HG02588 (cell line): ENCODE measurements at regions not wholly inside any gene's neighbourhood (a gene's known extent, or its start where the extent isn't known, plus 50 kb on each side); places are given as distances from the start of the nearest gene placed in this dataset.
A peak's percentile ranks its signal among the peaks of the same experiment; 100 is the strongest.

Experiments used
- ATAC-seq: cut with Tn5 transposase; IDR thresholded peaks from one replicate; pipeline ENCODE4 v1.9.1; 2021; ENCODE audit warnings: mild to moderate bottlenecking, moderate library complexity; ENCODE audit not compliant: unreplicated experiment

DNA sequence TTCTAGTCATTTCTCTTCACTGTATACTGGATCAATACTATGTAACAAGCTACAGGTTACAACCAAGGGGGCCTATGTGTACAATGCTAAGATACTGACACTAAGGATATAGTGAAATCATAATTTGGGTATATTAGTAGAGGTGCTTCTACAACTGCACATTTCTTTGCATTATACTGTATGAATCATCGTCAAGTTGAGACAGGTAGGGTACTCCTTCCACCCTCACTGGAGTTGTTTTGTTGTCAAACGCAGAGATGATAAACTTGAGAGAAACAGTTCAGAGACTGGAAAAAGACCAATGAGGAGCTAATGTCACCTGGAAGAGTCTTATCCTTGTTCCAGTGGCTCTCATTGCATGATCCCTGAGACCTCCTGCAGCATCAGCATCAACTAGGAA, 208.2 kb upstream of the PRPS1L1 start:
- ATAC-seq: no peak

- no peak for ATAC-seq
These were observed 211.6 kb upstream of the PRPS1L1 start for GRCh38 chr7:18239212-18239611.

GRCh38 chr7:18241543-18242231, 214.0 kb upstream of the PRPS1L1 start:
- peak; percentile 60 for ATAC-seq

- no peak for ATAC-seq
These were observed 216.1 kb upstream of the PRPS1L1 start for GRCh38 chr7:18243731-18244130.

DNA sequence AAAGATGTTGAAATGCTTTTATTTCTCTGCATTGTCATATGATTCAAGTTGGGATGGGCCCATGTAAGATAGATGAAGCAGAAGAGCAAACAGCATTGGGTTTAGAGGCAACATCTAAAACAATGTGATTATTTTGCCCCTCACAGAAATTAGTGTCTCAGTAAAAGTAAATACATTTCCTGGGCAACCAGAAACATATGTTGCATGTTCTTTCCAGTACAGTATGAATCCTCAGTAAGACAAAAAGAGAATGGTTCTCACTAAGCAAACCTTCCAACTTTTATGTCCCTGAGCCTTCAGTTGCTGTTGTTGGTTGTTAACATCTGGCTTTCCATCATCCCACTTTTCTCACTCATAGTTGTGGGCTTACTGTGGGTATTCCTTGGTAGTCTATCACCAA, 222.5 kb upstream of the PRPS1L1 start:
- no peak for ATAC-seq

GRCh38 chr7:18257711-18258110, 230.1 kb upstream of the PRPS1L1 start:
- ATAC-seq: no peak

- no peak for ATAC-seq
These were observed 233.5 kb upstream of the HDAC9 start for GRCh38 chr7:18262058-18262457.

DNA sequence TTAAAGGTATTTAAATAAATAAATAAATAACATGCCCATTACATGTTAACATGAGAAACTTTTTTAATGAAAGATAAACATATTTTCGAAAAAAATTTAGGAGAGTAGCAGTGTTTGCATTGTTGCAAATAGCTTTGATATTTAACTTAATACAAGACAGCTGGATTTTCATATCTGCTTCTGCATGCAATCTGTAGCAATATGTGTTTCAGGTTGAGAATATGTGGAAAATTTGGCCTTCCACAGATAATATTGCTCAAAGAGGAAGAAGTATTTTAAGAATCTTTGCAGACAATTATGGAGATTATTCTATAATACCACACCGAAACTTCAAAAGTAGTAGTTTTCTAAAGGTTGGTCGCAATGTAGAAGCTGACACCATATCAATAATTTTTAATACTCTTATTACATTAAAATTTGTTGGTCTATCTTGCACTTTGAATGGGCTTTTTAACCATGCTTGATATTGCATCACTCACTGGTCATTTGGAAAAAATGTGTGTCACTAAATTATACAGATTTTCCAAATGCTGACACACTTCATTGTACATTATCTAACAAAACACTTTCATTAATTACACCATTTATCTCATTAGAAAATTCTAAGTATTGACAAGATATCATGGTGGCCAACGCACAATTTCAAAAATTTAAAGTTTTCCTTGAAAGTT, 229.8 kb upstream of the HDAC9 start:
- no peak for ATAC-seq

- ATAC-seq: no peak
These were observed 227.0 kb upstream of the HDAC9 start for GRCh38 chr7:18268571-18268970.

DNA sequence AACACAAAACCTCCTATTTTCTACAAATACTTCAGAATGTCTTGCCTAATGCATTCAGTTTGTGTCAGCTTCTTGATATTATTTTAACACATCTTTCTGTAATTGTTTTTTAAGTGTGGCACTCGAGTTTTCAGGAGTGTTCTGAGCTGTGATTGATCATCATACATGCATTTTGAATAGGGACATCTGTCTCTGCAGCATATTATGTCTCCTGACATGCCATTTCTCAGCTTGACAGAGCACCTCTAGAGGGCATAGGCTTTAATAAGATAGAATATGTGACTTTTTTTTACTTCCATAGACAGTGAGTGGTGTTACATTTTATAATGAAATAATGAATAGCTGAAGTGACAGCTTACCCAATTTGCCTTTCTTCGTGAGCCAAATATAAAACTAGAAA, 219.2 kb upstream of the HDAC9 start:
- ATAC-seq: no peak

DNA sequence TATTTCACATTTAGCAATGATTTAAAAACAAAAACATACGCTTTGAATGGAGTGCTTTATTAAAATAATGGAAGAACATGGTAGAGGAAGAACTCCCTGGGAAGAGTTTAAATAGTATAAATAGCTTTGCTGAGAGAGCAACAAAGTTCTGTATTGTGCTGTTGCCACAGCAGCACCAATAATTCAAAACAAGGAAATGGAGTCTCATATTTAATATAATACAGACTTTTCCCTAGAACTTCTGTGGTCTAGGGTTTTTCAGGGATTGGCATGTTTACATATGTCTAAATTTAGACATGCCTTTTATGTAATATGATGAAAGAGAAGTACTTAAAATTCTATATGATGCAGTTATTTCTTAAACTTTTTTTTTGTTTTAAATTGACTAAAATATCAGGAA, 217.2 kb upstream of the HDAC9 start:
- no peak for ATAC-seq

DNA sequence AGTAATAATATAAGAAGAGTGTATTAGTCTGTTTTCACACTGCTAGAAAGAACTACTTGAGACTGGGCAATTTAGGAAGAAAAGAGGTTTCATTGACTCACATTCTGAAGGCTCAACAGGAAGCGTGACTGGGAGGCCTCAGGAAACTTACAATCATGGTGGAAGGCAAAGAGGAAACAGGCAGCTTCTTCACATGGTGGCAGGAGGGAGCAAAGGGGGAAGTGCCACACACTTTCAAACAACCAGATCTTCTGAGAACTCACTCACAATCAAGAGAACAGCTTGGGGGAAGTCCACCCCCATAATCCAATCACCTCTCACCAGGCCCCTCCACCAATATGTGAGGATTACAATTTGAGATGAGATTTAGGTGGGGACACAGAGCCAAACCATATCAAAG, 212.5 kb upstream of the HDAC9 start:
- no peak for ATAC-seq

- ATAC-seq: no peak
These were observed 208.1 kb upstream of the HDAC9 start for GRCh38 chr7:18287482-18287881.

GRCh38 chr7:18288322-18289037, 207.1 kb upstream of the HDAC9 start:
- ATAC-seq: no peak

GRCh38 chr7:18289788-18290187, 205.8 kb upstream of the HDAC9 start:
- no peak for ATAC-seq

DNA sequence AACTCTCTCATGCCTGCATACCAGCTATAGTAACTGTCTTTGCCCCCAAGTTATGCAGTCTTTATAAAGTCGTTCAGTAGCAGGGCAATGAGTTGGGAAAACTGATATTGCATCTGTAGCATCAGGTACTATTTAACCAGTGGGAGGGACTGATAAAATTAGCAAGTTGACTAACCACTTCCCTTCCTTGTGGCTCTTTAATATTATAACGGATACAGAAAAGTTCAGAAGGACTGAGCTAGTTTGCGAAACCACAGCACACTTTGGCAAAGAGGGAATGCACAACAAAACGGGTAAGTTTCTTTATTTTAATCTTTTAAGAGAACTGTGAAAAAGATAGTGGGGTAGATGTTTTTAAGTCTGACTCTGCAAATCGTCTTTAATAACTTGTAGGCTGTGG, 205.3 kb upstream of the HDAC9 start:
- no peak for ATAC-seq

- no peak for ATAC-seq
These were observed 204.7 kb upstream of the HDAC9 start for GRCh38 chr7:18290865-18291264.

DNA sequence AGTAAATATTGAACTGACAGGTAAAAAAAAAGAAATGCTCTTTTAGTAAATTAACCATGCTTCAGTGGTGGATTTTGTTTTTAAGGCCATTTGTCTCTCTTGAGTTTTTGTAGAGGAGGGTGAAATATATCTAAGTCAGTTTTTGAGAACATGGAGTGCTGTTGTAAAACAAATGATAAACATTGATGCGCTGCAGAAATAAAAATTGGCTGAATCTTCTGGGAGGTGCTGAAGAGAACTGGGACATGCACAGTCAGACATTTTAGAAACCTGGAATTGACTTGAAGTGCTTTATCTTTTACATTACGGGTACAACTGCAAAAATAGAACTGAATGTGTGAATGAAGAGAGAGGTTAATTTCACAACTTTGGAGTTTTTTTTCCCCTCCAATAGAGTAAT, 203.0 kb upstream of the HDAC9 start:
- no peak for ATAC-seq

GRCh38 chr7:18293759-18294158, 201.8 kb upstream of the HDAC9 start:
- ATAC-seq: no peak

DNA sequence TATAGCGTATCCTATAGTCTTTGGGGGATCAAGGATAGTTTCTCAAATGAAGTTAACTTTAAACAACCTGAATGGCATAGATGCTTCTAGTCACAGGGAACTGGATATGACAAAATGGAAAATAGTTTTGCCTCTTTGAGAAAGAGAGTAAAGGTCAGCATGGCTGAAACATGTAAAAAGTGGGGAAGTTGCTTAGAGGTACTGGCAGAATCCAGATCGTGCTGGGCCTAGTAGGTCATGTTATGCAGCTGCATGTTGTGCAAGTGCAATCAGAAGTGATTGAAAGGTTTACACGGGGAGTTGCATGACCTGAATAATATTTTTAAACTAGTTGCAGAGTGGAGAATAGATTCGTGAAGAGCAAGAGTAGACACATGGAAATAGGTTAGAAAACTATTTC, 201.1 kb upstream of the HDAC9 start:
- no peak for ATAC-seq

- ATAC-seq: no peak
These were observed 199.6 kb upstream of the HDAC9 start for GRCh38 chr7:18295781-18296423.

DNA sequence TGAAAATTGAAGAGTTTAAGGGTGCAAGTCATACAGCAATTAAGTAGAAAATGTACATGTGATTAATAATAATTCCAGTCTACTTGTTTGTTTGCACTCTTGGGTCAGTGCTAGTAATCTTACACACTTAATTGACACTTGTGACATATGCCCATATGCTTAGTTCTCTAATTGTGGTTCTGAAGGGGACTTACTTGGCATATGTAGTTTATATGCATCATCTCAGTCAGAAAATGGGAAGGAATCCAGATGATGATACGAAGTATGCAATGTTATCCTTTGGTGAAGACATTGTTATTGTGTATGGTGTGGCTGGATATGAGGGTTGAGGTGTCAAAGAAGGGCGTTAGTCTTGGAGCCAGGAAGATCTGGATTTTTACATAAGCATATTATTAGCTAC, 193.5 kb upstream of the HDAC9 start:
- no peak for ATAC-seq
